ENCODE measurements at regions not wholly inside any gene's neighbourhood (a gene's known extent, or its start where the extent isn't known, plus 50 kb on each side); places are given as distances from the start of the nearest gene placed in this dataset.
"Not testable (repeated sequence)": the region's sequence is repeated elsewhere in the genome, so short reads cannot be mapped to it uniquely, and the experiment has no call there.

- Mint-ChIP-seq H3K9me3 (peaks cover 21% of the 10 kb centered on the region), H3K4me1 (no peaks in the 10 kb centered on the region), H3K27ac (no peak overlapping the region), H3K27me3 (ENCODE audit: low read depth, poor library complexity) (no peaks in the 10 kb centered on the region), H3K4me3 (no peak overlapping the region), H3K36me3 (ENCODE audit: low read depth) (no peaks in the 10 kb centered on the region)
- DNase-seq, result no peak
- no peak for TF ChIP-seq CTCF (IDR thresholded peaks at IDR 0.05)
Observed at GRCh38 chr3:137554242-137554641, 209.9 kb upstream of the SOX14 start.

GRCh38 chr3:137568880-137569279, 195.2 kb upstream of the SOX14 start:
- H3K4me3 Mint-ChIP-seq, result no peak overlapping the region
- no peaks in the 10 kb centered on the region for H3K36me3 Mint-ChIP-seq (ENCODE audit: low read depth)
- H3K4me1 Mint-ChIP-seq, result no peaks in the 10 kb centered on the region
- no peak overlapping the region for H3K27ac Mint-ChIP-seq
- no peak for TF ChIP-seq CTCF (IDR thresholded peaks at IDR 0.05)
- no peak for DNase-seq
- peaks cover 8% of the 10 kb centered on the region for H3K9me3 Mint-ChIP-seq
- no peaks in the 10 kb centered on the region for H3K27me3 Mint-ChIP-seq (ENCODE audit: low read depth, poor library complexity)

GRCh38 chr3:137572931-137573330, 191.2 kb upstream of the SOX14 start:
- no peak for TF ChIP-seq CTCF (IDR thresholded peaks at IDR 0.05)
- H3K9me3 Mint-ChIP-seq, result peaks cover 11% of the 10 kb centered on the region
- no peak for DNase-seq
- no peak overlapping the region for H3K4me3 Mint-ChIP-seq
- no peak overlapping the region for H3K27ac Mint-ChIP-seq
- H3K27me3 Mint-ChIP-seq (ENCODE audit: low read depth, poor library complexity), result no peaks in the 10 kb centered on the region
- no peaks in the 10 kb centered on the region for H3K4me1 Mint-ChIP-seq
- H3K36me3 Mint-ChIP-seq (ENCODE audit: low read depth), result no peaks in the 10 kb centered on the region

- no peak for TF ChIP-seq CTCF (IDR thresholded peaks at IDR 0.05)
- Mint-ChIP-seq H3K9me3 (peaks cover 25% of the 10 kb centered on the region), H3K27me3 (ENCODE audit: low read depth, poor library complexity) (peaks cover 4% of the 10 kb centered on the region), H3K36me3 (ENCODE audit: low read depth) (no peaks in the 10 kb centered on the region), H3K4me3 (no peak overlapping the region), H3K4me1 (no peaks in the 10 kb centered on the region), H3K27ac (no peak overlapping the region)
- no peak for DNase-seq
Observed at GRCh38 chr3:137582484-137582883, 181.6 kb upstream of the SOX14 start.

- Mint-ChIP-seq H3K4me3 (no peak overlapping the region), H3K36me3 (ENCODE audit: low read depth) (no peaks in the 10 kb centered on the region), H3K27me3 (ENCODE audit: low read depth, poor library complexity) (peaks cover 4% of the 10 kb centered on the region), H3K4me1 (no peaks in the 10 kb centered on the region), H3K27ac (no peak overlapping the region), H3K9me3 (peaks cover 25% of the 10 kb centered on the region)
- no peak for DNase-seq
- TF ChIP-seq CTCF (IDR thresholded peaks at IDR 0.05), result no peak
Observed at GRCh38 chr3:137583256-137583655, 180.9 kb upstream of the SOX14 start.

- Mint-ChIP-seq H3K27ac (no peak overlapping the region), H3K36me3 (ENCODE audit: low read depth) (no peaks in the 10 kb centered on the region), H3K4me3 (no peak overlapping the region), H3K4me1 (no peaks in the 10 kb centered on the region), H3K9me3 (peaks cover 15% of the 10 kb centered on the region), H3K27me3 (ENCODE audit: low read depth, poor library complexity) (no peaks in the 10 kb centered on the region)
- no peak for DNase-seq
- no peak for TF ChIP-seq CTCF (IDR thresholded peaks at IDR 0.05)
Observed at GRCh38 chr3:137588871-137589270, 175.2 kb upstream of the SOX14 start.

- H3K4me1 Mint-ChIP-seq; H3K27me3 Mint-ChIP-seq (ENCODE audit: low read depth, poor library complexity); H3K36me3 Mint-ChIP-seq (ENCODE audit: low read depth); DNase-seq; H3K4me3 Mint-ChIP-seq; H3K27ac Mint-ChIP-seq: not testable (repeated sequence)
- peaks cover 19% of the 10 kb centered on the region for H3K9me3 Mint-ChIP-seq
Observed at GRCh38 chr3:137595415-137595814, 168.7 kb upstream of the SOX14 start.
